GM12875 (cell line): ENCODE measurements at regions not wholly inside any gene's neighbourhood (a gene's known extent, or its start where the extent isn't known, plus 50 kb on each side); places are given as distances from the start of the nearest gene placed in this dataset.

Experiments
- H3K4me3 ChIP-seq: one replicate; pipeline ENCODE4 v1.5.1; 2011; ENCODE audit warnings: low read depth, low read length, control low read depth
- TF ChIP-seq, protein P1 (sequence below): IDR thresholded peaks from 2 replicates; pipeline ENCODE4 v1.5.1; 2011; ENCODE audit warnings: low read depth, mild to moderate bottlenecking, control low read depth, inconsistent platforms, low read length, moderate library complexity, borderline replicate concordance; ENCODE audit not compliant: insufficient read depth

DNA sequence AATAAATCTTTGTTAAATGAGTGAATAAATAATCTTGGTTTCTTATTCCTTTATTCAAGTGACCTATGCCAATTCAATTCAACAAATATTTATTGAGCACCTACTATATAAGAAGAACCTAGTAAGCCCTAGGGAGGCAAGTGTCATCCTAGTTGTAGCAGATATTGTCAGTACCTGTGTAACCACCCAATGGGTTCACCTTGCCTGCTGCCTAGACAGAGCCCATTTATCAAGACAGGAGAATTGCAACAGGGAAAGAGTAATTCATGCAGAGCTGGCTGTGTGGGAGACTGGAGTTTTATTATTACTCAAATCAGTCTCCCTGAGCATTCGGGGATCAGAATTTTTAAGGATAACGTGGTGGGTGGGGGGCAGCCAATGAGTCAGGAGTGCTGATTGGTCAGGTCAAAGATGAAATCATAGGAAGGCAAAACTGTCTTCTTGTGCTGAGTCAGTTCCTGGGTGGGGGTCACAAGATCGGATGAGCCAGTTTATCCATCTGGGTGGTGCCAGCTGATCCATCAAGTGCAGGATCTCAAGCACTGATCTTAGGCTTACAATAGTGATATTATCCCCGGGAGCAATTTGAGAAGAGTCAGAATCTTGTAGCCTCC, 53.8 kb upstream of the KCNA3 start:
- H3K4me3 ChIP-seq = no peak overlapping the region
- TF ChIP-seq, protein P1, sequence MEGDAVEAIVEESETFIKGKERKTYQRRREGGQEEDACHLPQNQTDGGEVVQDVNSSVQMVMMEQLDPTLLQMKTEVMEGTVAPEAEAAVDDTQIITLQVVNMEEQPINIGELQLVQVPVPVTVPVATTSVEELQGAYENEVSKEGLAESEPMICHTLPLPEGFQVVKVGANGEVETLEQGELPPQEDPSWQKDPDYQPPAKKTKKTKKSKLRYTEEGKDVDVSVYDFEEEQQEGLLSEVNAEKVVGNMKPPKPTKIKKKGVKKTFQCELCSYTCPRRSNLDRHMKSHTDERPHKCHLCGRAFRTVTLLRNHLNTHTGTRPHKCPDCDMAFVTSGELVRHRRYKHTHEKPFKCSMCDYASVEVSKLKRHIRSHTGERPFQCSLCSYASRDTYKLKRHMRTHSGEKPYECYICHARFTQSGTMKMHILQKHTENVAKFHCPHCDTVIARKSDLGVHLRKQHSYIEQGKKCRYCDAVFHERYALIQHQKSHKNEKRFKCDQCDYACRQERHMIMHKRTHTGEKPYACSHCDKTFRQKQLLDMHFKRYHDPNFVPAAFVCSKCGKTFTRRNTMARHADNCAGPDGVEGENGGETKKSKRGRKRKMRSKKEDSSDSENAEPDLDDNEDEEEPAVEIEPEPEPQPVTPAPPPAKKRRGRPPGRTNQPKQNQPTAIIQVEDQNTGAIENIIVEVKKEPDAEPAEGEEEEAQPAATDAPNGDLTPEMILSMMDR = no peak

DNA sequence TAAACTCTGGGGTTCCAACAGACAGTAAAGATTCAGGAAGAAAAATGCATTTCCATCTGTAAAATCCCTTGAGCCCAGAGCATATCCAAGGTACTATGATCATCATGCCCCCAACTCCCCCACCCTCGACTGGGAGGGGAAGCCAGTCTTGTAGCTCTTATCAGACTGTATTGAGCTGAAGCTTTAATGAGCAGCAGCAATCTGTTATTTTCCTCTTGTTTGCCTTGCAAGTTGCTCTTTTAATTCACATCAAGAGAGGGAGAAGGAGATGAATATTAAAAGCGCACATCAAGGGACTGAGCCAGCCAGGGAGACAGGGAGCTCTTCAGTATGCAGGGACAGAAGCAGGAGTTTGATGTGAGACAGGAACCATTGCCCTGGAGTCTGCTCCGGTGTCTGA, 52.5 kb upstream of the KCNA3 start:
- no peak overlapping the region for H3K4me3 ChIP-seq
- TF ChIP-seq, protein P1 = no peak

DNA sequence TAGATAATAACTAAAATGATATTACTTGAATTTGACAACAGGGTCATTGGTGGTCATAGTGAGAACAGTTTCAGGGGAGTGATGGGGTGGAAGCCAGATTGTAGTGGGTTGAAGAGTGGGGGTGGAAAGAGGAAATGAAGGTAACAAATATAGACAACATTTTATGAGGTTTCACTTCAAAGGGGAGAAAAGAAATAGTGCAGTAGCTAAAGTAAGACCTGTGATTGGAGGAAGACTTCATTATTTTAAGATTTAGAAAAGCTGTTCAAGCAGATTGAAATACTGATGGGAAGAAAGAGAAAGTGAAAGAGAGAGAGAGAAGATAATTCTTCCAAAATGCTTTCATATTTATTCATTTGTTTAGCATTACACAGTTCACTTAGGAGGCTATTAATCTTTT, 52.0 kb upstream of the KCNA3 start:
- H3K4me3 ChIP-seq = no peak overlapping the region
- TF ChIP-seq, protein P1 = no peak
